GM19023 (cell line): ENCODE measurements at regions not wholly inside any gene's neighbourhood (a gene's known extent, or its start where the extent isn't known, plus 50 kb on each side); places are given as distances from the start of the nearest gene placed in this dataset.

Source experiments
- ATAC-seq: cut with Tn5 transposase; IDR thresholded peaks from one replicate; pipeline ENCODE4 v1.9.1; 2021; ENCODE audit warnings: mild to moderate bottlenecking, moderate library complexity; ENCODE audit not compliant: unreplicated experiment

GRCh38 chr2:120933693-120934573 lies 198.3 kb downstream of the GLI2 start:
- ATAC-seq, result no peak

- ATAC-seq, result no peak
These were observed 199.1 kb downstream of the GLI2 start for GRCh38 chr2:120934574-120935338.

GRCh38 chr2:120935339-120936313 lies 200.0 kb downstream of the GLI2 start:
- no peak for ATAC-seq

- no peak for ATAC-seq
These were observed 201.0 kb downstream of the GLI2 start for GRCh38 chr2:120936476-120937334.

- ATAC-seq, result no peak
These were observed 202.0 kb downstream of the GLI2 start for GRCh38 chr2:120937686-120938044.

GRCh38 chr2:120938045-120938771 lies 202.5 kb downstream of the GLI2 start:
- no peak for ATAC-seq

- no peak for ATAC-seq
These were observed 204.1 kb downstream of the GLI2 start for GRCh38 chr2:120939595-120940318.

- ATAC-seq, result no peak
These were observed 204.6 kb downstream of the GLI2 start for GRCh38 chr2:120940319-120940696.

GRCh38 chr2:120940726-120941256 lies 205.1 kb downstream of the GLI2 start:
- no peak for ATAC-seq

- ATAC-seq, result no peak
These were observed 206.0 kb downstream of the GLI2 start for GRCh38 chr2:120941571-120942120.

- ATAC-seq, result no peak
These were observed 207.0 kb downstream of the GLI2 start for GRCh38 chr2:120942658-120943057.

GRCh38 chr2:120943403-120944034 lies 207.9 kb downstream of the GLI2 start:
- no peak for ATAC-seq

GRCh38 chr2:120944575-120944974 lies 208.9 kb downstream of the GLI2 start:
- no peak for ATAC-seq

- ATAC-seq, result no peak
These were observed 209.4 kb downstream of the GLI2 start for GRCh38 chr2:120945091-120945490.

- no peak for ATAC-seq
These were observed 210.3 kb downstream of the GLI2 start for GRCh38 chr2:120945832-120946499.

- no peak for ATAC-seq
These were observed 211.7 kb downstream of the GLI2 start for GRCh38 chr2:120947327-120947726.

- ATAC-seq, result no peak
These were observed 212.5 kb downstream of the GLI2 start for GRCh38 chr2:120947982-120948661.
